NOMO-1 treated with dmso at 0.1 percent for 144 hours (cell line): ENCODE measurements at regions not wholly inside any gene's neighbourhood (a gene's known extent, or its start where the extent isn't known, plus 50 kb on each side); places are given as distances from the start of the nearest gene placed in this dataset.

Experiments
- DNase-seq: peaks from one replicate; lab custom pipeline; 2025; ENCODE audit not compliant: unreplicated experiment; lab: John Stamatoyannopoulos, UW

DNA sequence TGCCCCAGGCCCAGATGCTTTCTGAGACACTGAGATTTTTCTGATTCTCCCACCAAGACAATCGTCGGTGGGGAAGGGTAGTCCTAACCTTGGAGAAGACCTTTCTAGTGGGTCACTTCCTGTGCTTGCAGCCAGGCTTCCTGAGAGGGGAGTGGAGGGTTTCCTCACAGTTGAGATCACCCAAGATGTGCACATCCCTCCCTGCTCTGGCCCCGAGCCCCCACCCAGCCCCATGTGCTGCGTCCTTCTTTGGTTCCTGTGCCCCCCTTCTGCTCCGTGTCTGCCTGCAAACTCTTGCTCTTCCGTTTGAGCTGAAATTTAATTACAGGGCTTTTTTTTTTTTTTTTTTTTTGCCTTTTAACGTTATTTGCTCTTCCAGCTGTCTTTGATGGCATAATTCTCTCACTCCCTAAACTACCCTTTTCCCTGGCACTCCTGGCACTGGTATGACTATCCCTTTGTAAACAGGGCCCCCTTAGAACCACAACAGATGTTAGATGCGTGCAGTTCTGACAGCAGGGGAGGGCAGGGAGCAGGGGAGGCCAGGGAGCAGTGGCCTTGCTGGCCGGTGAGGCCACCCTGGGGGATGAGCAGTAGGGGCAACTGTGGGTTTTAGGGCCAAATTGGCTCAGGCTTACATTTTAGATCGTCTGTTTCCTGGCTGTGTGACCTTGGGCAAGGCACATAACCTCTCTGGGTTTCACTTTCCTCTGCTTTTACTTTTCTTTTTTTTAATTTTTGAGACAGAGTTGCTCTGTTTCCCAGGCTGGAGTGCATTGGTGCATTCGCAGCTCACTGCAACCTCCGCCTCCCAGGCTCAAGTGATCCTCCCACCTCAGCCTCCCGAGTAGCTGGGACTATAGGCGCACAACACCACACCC is 144.5 kb downstream of the PHETA1 start:
- peak; percentile 55 for DNase-seq

DNA sequence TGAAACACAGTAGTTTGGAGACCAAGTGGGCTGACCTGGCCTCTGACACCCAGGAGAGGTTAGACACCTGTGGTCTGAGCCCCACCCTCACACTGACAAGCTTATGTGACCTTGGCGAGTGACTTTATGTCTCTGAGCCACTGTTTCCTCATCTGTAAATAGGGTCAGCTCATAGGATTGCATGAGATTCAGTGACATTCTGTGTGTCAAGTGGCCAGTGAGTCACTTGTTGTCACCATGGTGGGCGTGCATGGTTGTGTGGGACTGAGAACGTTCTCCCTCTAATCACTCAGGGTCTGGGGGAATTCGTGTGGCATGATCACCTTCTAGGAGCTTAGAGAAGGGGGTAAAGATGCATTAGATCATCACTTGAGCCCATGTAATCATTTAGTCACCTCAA is 146.4 kb downstream of the PHETA1 start:
- no peak for DNase-seq

DNA sequence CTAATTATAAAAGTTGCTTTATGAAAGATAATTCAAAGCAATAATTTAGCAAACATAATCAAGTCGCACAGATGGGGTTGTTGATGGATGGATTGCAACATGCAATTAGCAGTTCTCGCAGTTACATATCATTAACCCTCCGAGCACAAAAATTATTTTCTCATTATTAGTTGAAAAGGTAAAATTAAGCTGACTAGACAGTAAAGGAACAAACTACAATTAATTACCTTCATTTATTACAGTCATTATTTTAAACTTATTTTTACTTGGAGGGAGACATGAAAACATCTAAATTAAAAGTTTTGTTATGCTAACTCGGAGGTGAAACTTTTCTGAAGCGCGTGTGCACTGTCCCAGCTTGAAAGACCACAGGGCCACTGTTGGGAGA is 146.9 kb downstream of the PHETA1 start:
- no peak for DNase-seq

DNA sequence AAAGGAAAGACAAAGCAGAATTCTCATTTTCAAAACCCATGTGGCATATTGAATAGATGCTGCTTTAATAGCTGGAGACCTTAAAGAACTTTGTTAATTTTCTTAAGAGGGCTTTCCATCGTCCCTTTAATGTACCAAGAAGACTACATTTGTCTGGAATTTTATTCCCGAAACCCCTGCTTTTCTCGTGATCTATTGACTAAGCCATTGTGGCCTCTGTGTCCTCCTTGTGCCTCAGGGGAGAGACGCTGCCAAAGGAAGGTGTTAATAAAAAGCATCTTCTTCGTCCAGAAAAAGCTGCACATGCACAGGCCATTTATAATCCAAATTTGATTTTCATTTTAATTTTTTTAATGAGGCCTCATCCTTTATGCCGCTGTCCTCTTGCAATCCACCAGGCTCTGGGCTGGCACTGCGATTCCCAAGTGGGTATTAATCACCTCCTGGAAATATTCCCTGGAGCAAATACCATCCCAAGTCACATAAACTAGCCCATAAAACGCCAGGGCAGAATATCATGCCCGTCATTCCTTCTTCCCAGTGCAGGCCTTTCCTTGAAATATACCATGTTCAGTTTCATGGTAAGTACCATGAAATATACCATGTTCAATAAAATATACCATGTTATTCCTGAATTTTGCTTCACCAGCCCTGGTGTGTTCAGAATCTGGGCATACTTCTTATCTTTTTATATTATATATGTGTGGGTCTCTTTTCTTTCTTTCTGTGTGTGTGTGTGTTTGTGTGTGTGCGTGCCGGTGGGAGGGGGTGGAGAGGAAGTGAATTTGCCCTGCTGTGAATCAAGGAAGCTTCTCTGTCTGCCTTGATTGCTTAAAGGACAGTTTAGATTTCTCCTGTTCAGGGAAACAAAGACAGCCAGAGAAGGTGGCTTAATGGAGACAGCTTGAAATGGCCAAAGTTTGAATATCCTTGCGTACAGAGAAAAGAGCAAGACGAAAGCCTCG is 147.6 kb downstream of the PHETA1 start:
- DNase-seq: no peak

DNA sequence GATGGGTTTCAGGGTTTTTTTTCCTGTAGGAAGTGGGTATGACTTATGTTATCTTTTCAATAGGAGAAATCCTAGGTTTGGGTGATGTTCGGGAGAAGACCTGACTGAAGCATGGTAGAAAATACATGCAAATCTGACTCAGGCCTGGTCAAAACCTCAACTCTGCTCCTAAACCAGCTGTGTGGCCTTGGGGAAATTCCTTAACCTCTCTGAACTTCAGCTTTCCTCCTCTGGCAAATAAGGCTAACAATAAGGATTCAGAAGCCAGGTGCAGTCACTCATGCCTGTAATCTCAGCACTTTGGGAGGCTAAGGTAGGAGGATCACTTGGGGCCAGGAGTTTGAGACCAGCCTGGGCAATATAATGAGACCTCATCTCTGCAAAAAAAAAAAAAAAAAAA is 148.5 kb downstream of the PHETA1 start:
- DNase-seq: no peak

DNA sequence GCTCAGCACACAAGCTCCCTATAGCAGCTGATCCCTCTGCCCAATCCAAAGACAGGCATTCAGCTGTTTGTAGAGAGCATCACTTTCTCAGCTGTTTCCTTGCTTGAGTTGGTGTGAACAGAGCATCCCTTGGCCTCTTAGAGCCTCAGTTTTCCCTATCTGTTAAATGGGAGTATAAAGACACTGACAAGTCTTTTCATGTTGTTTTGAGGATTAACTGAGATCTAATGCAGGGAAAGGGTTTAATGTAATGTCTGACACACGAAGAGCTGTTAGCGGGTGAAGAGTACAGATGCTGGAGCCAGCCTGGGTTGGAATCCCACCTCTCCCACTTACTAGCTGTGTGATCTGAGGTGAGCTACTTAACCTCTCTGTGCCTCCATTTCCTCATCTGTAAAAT is 149.5 kb downstream of the PHETA1 start:
- no peak for DNase-seq

DNA sequence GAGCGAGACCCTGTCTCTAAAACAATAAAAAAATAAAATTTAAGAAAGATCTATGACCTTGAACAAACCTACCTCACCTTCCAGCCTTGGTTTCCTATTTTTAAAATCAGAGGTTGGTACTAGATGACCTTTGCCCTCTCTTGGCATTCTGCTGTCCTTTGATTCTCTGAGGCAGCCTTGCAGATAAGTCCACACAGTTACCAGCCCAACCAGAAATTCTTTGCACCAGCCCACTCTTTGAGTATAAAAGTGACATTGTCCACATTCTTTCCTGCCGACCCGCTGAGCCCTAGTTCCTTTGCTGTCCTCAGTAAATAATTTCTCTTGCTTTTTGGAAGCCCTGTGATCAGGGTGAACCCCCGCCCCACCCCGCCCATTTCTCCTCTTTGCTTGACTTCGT is 150.4 kb downstream of the PHETA1 start:
- DNase-seq: no peak

DNA sequence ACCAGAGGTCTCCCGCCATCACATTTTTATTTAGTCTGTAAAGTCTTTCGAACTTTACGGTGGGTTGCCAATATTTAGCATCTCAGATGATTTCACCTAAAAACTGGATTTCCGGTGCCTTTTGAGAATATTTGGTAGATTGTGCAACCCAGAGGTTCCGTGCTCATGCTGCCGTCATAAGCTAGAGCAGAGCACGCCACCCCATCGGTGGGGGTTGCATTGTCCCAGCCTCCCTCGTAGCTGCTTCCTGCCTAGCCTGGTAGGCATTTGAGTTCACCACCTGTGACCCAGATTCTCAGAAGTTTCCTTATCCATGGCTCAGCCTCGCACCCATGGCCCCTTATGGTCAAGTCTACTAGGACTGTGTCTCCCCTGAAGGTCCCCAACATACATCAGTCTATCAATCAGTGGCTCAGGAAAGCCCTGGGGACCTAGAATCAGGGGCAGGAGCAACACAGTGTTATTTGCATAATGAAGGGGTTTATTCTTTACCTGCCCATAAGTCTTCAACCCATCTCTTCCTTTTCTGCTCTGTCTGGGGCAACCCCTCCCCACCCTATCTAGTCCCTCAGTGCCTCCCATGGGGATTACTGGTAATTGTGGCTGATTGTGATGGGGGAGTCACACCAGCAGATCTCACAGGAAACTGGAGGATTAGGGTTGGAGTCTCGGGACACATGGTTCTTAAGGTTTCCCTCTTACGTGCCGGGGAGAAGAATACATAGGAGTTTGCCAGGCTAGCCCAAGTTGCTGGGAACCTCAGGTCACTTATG is 152.3 kb downstream of the PHETA1 start:
- peak; percentile 22 for DNase-seq

DNA sequence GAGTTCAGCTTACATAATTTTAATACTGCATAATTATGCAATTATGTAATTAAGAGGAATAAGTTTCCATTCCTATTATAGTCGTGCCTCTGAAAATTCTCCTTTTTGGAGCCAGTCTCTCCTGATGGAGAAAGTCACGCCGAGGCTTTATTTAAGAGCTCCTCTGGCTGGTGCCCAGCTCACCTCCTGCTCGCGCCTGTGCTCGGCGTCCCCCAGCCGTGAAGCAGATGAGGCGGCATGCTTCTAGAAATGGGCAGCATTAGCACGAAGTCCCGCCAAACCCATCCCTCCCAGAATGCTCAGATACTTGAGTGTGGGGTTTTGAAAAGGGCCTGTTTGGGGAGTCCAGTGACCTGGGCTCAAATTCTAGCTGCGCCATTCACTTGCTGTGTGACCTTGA is 153.0 kb downstream of the PHETA1 start:
- no peak for DNase-seq

DNA sequence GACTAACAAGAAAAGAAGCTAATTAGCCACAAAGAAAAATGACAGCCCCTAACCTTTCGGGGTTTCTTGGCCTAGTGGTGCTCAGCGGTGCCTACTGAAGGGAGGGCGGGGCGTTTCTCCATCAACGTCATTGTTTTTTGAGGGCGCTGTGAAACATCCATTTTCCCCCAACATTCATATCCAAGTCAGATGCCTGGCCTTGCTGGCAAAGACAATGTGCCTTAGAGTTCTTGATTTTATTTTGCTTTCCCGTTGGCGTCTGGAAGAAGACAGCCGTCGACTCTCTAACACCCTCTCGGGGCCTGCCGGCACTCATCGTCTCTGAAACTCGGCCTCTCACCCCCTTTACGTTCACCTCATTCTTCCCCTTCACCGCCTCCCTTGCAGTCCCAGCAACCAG is 154.5 kb downstream of the PHETA1 start:
- no peak for DNase-seq

DNA sequence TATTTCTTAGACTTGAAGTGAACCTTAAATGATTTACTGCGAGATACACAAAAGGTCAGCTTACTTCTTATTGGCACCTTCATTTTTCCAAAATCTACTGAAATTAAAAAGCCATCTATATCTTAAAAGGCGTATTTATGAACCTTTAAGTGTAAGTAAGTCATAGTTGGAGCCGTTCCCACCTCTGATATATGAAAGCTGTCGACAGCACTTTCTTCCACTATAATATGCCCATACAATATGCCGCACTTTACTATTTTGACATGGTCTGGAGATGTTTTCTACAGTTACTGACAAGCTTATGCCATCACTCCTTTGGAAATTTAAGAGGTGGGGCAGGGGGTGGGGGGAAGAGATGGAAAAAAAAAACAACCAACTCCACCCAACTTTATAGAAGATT is 155.3 kb downstream of the PHETA1 start:
- no peak for DNase-seq

DNA sequence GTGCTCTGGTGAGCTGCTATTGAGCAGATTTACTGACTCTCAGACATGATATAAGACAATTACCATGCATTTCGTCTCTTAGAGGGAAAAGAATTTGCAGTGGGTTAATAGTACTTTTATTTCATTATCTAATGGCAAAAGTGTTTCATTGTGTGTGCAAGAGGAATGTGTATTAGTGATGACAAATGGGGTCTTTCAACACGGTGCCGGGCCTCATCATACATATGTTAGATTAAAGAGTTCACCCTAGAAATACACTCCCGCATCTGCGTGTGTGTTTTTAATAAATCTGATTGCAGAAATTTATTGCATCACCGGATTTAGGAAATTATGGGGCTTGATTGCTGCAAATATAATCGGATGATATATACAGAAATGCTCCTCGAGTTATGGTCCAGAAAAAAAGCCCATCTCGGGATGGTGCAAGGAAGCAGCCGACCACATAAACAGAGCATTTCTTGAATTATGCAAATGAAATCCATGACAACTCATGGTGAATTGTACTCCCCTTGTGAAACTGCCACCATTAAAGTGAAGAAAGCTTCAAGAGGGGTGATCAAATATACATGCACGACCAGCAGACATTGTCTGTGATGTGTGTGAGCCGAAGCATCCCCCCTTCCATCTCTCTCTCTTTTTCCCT is 156.0 kb downstream of the PHETA1 start:
- DNase-seq: no peak

DNA sequence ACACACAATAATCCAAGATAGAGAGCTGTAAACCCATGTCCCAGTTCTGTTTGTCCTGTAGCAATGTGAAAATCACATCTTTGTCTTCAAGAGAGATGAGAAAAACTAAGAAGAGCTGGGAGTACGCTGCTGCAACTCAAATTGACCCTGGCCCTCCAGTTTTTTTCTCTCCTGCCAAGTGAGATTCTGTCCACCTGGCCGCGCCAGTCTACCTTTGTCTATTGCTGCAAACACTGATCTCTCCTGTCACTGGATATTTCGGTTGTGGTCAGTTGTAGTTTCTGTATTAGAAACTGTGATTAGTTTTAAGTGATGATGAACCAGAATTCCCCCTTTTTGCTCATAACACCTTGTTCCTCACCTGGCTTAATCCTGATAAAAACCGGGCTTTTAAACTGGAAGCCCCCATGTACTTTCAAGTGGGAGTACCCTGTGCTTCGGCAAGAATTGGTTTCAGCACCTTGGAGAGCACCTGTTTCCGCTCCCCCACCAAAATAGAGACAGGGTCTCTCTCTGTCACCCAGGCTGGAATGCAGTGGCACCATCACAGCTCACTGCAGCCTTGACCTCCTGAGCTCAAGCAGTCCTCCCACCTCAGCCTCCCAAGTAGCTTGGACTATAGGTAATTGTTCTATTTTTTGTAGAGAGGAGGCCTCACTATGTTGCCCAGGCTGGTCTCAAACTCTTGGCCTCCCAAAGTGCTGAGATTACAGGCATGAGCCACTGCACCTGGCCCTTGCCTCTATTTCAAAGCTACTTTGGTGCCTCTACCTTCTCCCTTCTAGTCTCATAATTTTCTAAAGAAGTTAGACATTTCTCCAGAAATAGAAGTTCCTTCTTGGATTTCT is 156.8 kb downstream of the PHETA1 start:
- DNase-seq: no peak

DNA sequence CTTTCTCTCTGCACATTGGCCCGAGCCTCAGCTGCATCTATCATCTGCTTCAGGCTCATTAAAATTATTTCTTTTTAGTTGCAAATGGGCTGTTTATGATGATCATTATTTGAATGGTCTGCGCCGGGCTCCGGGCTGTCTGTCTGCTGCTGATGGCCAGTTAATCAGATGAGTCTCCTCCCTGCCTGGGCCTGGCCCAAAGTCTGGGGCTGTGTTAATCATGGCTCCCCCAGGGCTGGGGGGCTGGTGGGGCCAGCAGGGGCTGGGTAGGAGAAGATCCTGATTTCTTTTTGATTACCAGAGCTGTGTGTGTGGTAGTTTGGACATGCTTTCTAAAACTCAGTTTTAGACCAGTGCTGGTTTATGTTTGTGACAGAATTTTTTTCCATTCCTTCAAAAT is 159.1 kb downstream of the PHETA1 start:
- DNase-seq: no peak

DNA sequence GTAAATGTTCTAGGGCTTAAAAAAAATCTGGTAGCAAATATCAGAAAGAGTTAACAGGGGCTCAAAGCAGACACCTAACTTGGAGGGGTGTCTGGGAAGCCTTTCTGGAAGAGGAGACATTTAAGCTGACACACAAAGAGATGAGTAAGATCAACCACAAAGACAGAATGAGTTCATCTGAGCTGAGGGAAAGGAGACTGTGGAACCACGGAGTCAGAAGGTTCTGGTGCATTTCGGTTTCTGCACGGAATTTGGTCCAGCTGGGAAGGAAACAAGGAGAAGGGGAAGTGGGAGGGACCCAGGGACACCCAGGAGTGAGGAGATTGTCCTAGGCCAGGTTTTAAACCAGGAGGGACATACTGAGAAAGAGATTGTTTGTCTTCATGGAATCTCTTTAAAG is 161.1 kb downstream of the PHETA1 start:
- DNase-seq: no peak

DNA sequence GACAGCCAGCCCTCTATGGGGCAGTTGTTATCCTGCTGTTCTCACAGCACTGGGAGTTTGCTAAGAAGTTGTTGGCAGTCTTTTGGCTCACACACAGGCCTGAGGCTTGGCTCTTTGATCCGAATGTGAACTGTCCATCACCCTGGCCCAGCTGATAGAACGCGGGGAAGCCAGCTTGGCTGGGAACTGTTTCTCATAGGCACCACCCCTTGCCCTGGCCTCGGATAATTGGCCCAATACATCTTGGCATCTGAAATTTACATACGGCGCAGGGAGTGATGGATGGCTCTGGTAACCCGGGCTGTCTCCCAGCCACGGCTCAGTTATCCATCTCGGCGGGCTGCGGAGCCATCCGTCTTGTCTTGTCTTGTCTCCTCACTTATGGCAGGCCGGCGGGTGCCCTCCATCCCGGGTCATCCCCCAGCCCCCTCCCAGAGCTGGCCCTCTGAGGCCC is 164.1 kb downstream of the PHETA1 start:
- DNase-seq: no peak

DNA sequence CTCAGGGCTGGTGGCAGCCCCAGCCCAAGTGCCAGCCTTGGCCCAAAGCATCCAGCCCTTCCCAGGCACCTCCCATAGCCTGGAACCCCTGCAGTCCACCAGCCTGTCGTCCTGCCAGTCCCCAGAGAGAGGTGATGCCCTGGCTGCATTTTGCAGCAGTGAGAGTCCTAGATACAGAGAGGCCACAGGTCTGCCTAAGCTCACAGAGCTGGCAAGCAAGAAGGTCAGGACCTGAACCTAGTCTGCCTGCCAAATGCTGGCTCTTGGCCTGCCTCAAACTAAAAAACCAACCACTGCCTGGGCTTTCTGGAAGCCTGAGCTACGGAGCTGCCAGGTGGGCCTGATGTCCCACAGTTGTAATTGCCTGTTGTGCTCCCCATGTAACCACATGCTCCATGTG is 164.9 kb downstream of the PHETA1 start:
- no peak for DNase-seq

DNA sequence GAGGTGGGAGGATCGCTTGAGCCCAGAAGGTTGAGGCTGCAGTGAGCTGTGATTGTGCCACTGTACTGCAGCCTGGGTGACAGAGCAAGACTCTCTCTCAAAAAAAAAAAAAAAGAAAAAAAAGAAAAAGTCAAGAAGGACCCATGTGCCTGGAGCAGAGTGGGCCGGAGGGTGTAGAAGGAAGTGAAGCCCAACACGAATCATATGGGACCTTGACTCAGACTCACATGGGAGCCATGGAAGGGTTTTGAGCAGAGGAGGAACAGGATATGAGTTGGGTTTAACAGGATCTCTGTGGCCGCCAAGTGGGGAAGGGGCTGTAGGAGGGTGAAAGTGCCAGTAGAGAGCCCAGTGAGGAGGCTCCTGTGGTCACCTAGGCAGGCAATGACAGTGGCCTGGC is 165.4 kb downstream of the PHETA1 start:
- no peak for DNase-seq

DNA sequence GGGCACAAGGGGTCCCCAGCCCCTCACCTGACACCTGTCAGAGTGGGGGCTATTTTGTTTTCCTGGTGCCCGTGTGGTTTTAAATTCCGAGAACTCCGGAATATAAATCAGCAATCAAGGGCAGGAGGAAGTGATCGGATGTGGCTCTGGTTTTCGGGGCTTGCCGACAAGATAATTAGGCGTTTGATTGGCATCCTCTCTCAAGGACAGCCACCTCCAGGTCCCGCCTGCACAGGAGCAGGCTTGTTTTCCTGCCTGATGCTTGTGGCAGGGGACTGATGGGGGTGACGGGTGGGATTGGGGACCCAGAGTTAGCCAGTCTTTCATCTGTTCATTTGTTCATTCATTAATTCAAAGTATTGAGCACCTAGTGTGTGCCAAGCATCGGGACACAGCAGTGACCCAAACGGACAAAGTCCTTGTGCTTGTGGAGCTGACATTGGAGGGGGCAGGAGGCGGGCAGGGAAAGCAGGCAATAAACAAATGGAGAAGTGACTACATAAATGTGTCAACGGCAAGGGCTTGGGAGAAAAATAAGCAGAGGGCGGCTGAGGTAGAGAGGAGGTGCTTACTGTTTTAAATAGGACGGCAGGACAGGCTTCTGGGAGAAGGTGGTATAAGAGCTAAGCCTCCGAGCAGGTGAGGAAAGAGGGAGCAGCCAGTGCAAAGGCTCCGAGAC is 166.5 kb downstream of the PHETA1 start:
- peak; percentile 30 for DNase-seq
